HepG2 (cell line): ENCODE measurements at regions not wholly inside any gene's neighbourhood (a gene's known extent, or its start where the extent isn't known, plus 50 kb on each side); places are given as distances from the start of the nearest gene placed in this dataset.
A peak's percentile ranks its signal among the peaks of the same experiment; 100 is the strongest.

Source experiments
- ATAD3A ChIP-seq: sonication (generic); formaldehyde crosslinking; IDR thresholded peaks from 2 replicates; pipeline ENCODE4 v1.4.0; 2020; ENCODE audit warnings: missing genetic modification reagents
- BCL6 ChIP-seq: IDR thresholded peaks from 2 replicates; pipeline ENCODE4 v1.6.1; 2016; ENCODE audit warnings: missing genetic modification reagents, missing compliant biosample characterization
- CEBPB ChIP-seq: IDR thresholded peaks from 2 replicates; pipeline ENCODE4 v1.6.1; 2011; ENCODE audit warnings: low read depth, low read length, improper control_type of control experiment, borderline replicate concordance
- EP300 ChIP-seq, 3 experiments: sonication (generic) in 1 of 3; formaldehyde crosslinking in 1 of 3; IDR thresholded peaks; 2 replicates each; pipeline versions ENCODE4 v1.5.1 to v1.6.1; 2011 to 2020; ENCODE audit warnings: low read depth in 2 of 3, low read length in 2 of 3, borderline replicate concordance in 1 of 3, improper control_type of control experiment in 1 of 3, mild to moderate bottlenecking in 1 of 3, missing genetic modification reagents in 1 of 3, moderate library complexity in 1 of 3
- FOSL2 ChIP-seq: sonication (generic); formaldehyde crosslinking; IDR thresholded peaks from 2 replicates; pipeline ENCODE4 v1.4.0; 2020; ENCODE audit warnings: missing genetic modification reagents
- FOXP1 ChIP-seq, 2 experiments: fragments of 450-650 bp in 1 of 2; IDR thresholded peaks; 2 replicates each; pipeline ENCODE4 v1.6.1; 2017 to 2018; ENCODE audit warnings: antibody characterized with exemption in 1 of 2
- HOXA7 ChIP-seq: sonication (generic); formaldehyde crosslinking; IDR thresholded peaks from 2 replicates; pipeline ENCODE4 v1.8.1; 2022; ENCODE audit warnings: mild to moderate bottlenecking, missing genetic modification reagents, moderate library complexity
- NR2F6 ChIP-seq, 2 experiments: IDR thresholded peaks; 2 replicates each; pipeline ENCODE4 v1.6.1; 2016; ENCODE audit warnings: antibody characterized with exemption in 1 of 2, mild to moderate bottlenecking in 1 of 2
- TEAD3 ChIP-seq: optimal IDR thresholded peaks from 2 replicates; pipeline ENCODE3; 2016; ENCODE audit warnings: borderline replicate concordance
- ZKSCAN5 ChIP-seq: sonication (generic); formaldehyde crosslinking; IDR thresholded peaks from 2 replicates; pipeline ENCODE4 v1.5.1; 2020; ENCODE audit warnings: mild to moderate bottlenecking, missing genetic modification reagents
- ZNF205 ChIP-seq: IDR thresholded peaks from 2 replicates; pipeline ENCODE4 v1.6.1; 2018; ENCODE audit warnings: missing biosample characterization, missing genetic modification reagents
- ZNF235 ChIP-seq: sonication (generic); formaldehyde crosslinking; IDR thresholded peaks from 2 replicates; pipeline ENCODE4 v1.8.1; 2023; ENCODE audit warnings: mild to moderate bottlenecking, missing genetic modification reagents, borderline replicate concordance
- ZNF274 ChIP-seq: sonication (generic); formaldehyde crosslinking; IDR thresholded peaks from 2 replicates; pipeline ENCODE4 v1.5.1; 2020; ENCODE audit warnings: mild to moderate bottlenecking, missing genetic modification reagents
- ZNF337 ChIP-seq: sonication (generic); formaldehyde crosslinking; IDR thresholded peaks from 2 replicates; pipeline ENCODE4 v1.5.1; 2020; ENCODE audit warnings: missing genetic modification reagents, low read depth, mild to moderate bottlenecking, borderline replicate concordance
- ZNF564 ChIP-seq: sonication (generic); formaldehyde crosslinking; IDR thresholded peaks from 2 replicates; pipeline ENCODE4 v1.8.1; 2023; ENCODE audit warnings: mild to moderate bottlenecking, missing genetic modification reagents
- TF ChIP-seq, protein P1 (sequence below): sonication (generic); formaldehyde crosslinking; IDR thresholded peaks from 2 replicates; pipeline ENCODE4 v1.5.1; 2020; ENCODE audit warnings: mild to moderate bottlenecking, missing genetic modification reagents, moderate library complexity
- TF ChIP-seq, protein P2 (sequence below): sonication (generic); formaldehyde crosslinking; IDR thresholded peaks from 2 replicates; pipeline ENCODE4 v1.4.0; 2020; ENCODE audit warnings: mild to moderate bottlenecking, missing genetic modification reagents
- TF ChIP-seq, protein P3 (sequence below): sonication (generic); formaldehyde crosslinking; IDR thresholded peaks from 2 replicates; pipeline ENCODE4 v1.4.0; 2020; ENCODE audit warnings: missing genetic modification reagents
- TF ChIP-seq, protein P4 (sequence below): sonication (generic); formaldehyde crosslinking; IDR thresholded peaks from 2 replicates; pipeline ENCODE4 v1.5.0; 2020; ENCODE audit warnings: missing genetic modification reagents
- TF ChIP-seq, protein P5 (sequence below), 2 experiments: fragments of 450-650 bp in 1 of 2; sonication (generic) in 1 of 2; formaldehyde crosslinking; IDR thresholded peaks; 2 replicates each; pipeline versions ENCODE4 v1.5.0 to v1.8.0; 2020 to 2022; ENCODE audit warnings: mild to moderate bottlenecking in 1 of 2, missing genetic modification reagents in 1 of 2

DNA sequence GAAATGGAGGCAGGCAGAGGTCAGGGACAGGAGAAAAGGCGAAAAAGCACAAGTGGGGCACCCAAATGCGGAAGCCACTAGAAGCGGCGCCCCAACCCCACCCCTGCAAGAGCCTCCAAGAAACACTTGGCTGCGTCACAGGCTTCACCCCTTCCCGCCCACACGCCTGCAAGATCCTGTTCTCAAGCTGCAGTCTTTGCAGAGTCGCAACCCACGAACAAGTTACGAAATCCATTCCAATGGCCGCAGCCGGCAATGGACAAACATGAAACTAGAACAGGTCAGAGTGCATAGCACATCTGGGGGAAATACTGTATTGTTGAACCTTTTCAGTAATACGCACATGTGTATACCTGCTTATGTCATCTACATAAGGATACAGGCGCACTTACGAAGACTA lies 103.6 kb downstream of the PSMG1 start (continued):
- TF ChIP-seq, protein P1, sequence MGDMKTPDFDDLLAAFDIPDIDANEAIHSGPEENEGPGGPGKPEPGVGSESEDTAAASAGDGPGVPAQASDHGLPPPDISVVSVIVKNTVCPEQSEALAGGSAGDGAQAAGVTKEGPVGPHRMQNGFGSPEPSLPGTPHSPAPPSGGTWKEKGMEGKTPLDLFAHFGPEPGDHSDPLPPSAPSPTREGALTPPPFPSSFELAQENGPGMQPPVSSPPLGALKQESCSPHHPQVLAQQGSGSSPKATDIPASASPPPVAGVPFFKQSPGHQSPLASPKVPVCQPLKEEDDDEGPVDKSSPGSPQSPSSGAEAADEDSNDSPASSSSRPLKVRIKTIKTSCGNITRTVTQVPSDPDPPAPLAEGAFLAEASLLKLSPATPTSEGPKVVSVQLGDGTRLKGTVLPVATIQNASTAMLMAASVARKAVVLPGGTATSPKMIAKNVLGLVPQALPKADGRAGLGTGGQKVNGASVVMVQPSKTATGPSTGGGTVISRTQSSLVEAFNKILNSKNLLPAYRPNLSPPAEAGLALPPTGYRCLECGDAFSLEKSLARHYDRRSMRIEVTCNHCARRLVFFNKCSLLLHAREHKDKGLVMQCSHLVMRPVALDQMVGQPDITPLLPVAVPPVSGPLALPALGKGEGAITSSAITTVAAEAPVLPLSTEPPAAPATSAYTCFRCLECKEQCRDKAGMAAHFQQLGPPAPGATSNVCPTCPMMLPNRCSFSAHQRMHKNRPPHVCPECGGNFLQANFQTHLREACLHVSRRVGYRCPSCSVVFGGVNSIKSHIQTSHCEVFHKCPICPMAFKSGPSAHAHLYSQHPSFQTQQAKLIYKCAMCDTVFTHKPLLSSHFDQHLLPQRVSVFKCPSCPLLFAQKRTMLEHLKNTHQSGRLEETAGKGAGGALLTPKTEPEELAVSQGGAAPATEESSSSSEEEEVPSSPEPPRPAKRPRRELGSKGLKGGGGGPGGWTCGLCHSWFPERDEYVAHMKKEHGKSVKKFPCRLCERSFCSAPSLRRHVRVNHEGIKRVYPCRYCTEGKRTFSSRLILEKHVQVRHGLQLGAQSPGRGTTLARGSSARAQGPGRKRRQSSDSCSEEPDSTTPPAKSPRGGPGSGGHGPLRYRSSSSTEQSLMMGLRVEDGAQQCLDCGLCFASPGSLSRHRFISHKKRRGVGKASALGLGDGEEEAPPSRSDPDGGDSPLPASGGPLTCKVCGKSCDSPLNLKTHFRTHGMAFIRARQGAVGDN (CRISPR knock-in tag) = peak; percentile 79
- TF ChIP-seq ZNF205 (CRISPR knock-in tag) = 0 out of 2 replicates have a peak, but pooled peaks have one; percentile 26
- TF ChIP-seq, protein P2, sequence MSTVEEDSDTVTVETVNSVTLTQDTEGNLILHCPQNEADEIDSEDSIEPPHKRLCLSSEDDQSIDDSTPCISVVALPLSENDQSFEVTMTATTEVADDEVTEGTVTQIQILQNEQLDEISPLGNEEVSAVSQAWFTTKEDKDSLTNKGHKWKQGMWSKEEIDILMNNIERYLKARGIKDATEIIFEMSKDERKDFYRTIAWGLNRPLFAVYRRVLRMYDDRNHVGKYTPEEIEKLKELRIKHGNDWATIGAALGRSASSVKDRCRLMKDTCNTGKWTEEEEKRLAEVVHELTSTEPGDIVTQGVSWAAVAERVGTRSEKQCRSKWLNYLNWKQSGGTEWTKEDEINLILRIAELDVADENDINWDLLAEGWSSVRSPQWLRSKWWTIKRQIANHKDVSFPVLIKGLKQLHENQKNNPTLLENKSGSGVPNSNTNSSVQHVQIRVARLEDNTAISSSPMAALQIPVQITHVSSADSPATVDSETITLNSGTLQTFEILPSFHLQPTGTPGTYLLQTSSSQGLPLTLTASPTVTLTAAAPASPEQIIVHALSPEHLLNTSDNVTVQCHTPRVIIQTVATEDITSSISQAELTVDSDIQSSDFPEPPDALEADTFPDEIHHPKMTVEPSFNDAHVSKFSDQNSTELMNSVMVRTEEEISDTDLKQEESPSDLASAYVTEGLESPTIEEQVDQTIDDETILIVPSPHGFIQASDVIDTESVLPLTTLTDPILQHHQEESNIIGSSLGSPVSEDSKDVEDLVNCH = no peak
- TF ChIP-seq, protein P3, sequence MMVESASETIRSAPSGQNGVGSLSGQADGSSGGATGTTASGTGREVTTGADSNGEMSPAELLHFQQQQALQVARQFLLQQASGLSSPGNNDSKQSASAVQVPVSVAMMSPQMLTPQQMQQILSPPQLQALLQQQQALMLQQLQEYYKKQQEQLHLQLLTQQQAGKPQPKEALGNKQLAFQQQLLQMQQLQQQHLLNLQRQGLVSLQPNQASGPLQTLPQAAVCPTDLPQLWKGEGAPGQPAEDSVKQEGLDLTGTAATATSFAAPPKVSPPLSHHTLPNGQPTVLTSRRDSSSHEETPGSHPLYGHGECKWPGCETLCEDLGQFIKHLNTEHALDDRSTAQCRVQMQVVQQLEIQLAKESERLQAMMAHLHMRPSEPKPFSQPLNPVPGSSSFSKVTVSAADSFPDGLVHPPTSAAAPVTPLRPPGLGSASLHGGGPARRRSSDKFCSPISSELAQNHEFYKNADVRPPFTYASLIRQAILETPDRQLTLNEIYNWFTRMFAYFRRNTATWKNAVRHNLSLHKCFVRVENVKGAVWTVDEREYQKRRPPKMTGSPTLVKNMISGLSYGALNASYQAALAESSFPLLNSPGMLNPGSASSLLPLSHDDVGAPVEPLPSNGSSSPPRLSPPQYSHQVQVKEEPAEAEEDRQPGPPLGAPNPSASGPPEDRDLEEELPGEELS (CRISPR knock-in tag) = peak; percentile 63; the same call in 1 of the 2 replicates
- TF ChIP-seq TEAD3 (CRISPR knock-in tag) = peak; percentile 65
- TF ChIP-seq, protein P4, sequence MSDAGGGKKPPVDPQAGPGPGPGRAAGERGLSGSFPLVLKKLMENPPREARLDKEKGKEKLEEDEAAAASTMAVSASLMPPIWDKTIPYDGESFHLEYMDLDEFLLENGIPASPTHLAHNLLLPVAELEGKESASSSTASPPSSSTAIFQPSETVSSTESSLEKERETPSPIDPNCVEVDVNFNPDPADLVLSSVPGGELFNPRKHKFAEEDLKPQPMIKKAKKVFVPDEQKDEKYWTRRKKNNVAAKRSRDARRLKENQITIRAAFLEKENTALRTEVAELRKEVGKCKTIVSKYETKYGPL = no peak
- TF ChIP-seq ZNF337 (CRISPR knock-in tag) = no peak
- TF ChIP-seq, protein P5, sequence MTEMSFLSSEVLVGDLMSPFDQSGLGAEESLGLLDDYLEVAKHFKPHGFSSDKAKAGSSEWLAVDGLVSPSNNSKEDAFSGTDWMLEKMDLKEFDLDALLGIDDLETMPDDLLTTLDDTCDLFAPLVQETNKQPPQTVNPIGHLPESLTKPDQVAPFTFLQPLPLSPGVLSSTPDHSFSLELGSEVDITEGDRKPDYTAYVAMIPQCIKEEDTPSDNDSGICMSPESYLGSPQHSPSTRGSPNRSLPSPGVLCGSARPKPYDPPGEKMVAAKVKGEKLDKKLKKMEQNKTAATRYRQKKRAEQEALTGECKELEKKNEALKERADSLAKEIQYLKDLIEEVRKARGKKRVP (CRISPR knock-in tag; IDR thresholded peaks at IDR 0.05) = 0 out of 4 replicates have a peak, but pooled peaks of 1 of the 2 experiments have one; percentile 63
- no peak for TF ChIP-seq ZKSCAN5 (CRISPR knock-in tag)
- TF ChIP-seq ATAD3A (CRISPR knock-in tag) = no peak
- TF ChIP-seq FOSL2 (CRISPR knock-in tag) = peak; percentile 59
- TF ChIP-seq BCL6 = peak; percentile 77
- TF ChIP-seq ZNF235 (CRISPR knock-in tag) = no peak
- peak; percentile 65 for TF ChIP-seq NR2F6 (IDR thresholded peaks at IDR 0.05)
- TF ChIP-seq NR2F6 (CRISPR knock-in tag; IDR thresholded peaks at IDR 0.05) = peak; percentile 82
- TF ChIP-seq ZNF274 (CRISPR knock-in tag) = no peak
- TF ChIP-seq EP300 (IDR thresholded peaks at IDR 0.05; ENCODE audit: low read depth in 2 of 2, low read length in 2 of 2) = peak in 1 of 2 experiments; percentile 46; a peak in 1 of 4 replicates
- peak; percentile 35; the same call in 1 of the 2 replicates for TF ChIP-seq EP300 (CRISPR knock-in tag; IDR thresholded peaks at IDR 0.05; ENCODE audit: borderline replicate concordance)
- peak; percentile 86 for TF ChIP-seq CEBPB
- no peak for TF ChIP-seq ZNF564 (CRISPR knock-in tag)
- TF ChIP-seq HOXA7 (CRISPR knock-in tag) = no peak
- no peak for TF ChIP-seq FOXP1 (IDR thresholded peaks at IDR 0.05)
- TF ChIP-seq FOXP1 (CRISPR knock-in tag; IDR thresholded peaks at IDR 0.05) = peak; percentile 41; the same call in 1 of the 2 replicates
